Adrenal gland (tissue), 9 donors: ENCODE measurements at regions not wholly inside any gene's neighbourhood (a gene's known extent, or its start where the extent isn't known, plus 50 kb on each side); places are given as distances from the start of the nearest gene placed in this dataset.

Experiments used
- DNase-seq, 7 donors: peaks; one replicate each; pipeline ENCODE4 v3.0.0-alpha.2; 2019 to 2020
- H3K27ac ChIP-seq, 5 donors: fragments of 200-600 bp; sonication (generic) in 4 of 5; 1 replicate in 3 of 5; 2 replicates in 2 of 5; pipeline versions ENCODE4 v1.5.1 to v1.8.0; 2016 to 2020; ENCODE audit warnings: mild to moderate bottlenecking in 1 of 5
- H3K27me3 ChIP-seq: fragments of 200-600 bp; 2 replicates; pipeline ENCODE4 v1.8.0; 2021
- H3K36me3 ChIP-seq, 2 donors: fragments of 200-600 bp; replicated peaks in 1 of 2; 1 replicate in 1 of 2; 2 replicates in 1 of 2; pipeline versions ENCODE4 v1.5.1 to v1.8.0; 2018 to 2022
- H3K4me1 ChIP-seq, 2 donors: fragments of 200-600 bp; replicated peaks in 1 of 2; 1 replicate in 1 of 2; 2 replicates in 1 of 2; pipeline versions ENCODE4 v1.5.1 to v1.8.0; 2018 to 2021
- H3K4me3 ChIP-seq, 4 donors: fragments of 200-600 bp; sonication (generic) in 3 of 4; one replicate each; pipeline ENCODE4 v1.5.1; 2016 to 2018
- H3K9me3 ChIP-seq, 3 donors: fragments of 200-600 bp; sonication (generic) in 1 of 3; replicated peaks in 1 of 3; 1 replicate in 2 of 3; 2 replicates in 1 of 3; pipeline versions ENCODE4 v1.5.1 to v1.8.0; 2016 to 2021
- POLR2A ChIP-seq, 2 donors: fragments of 450-650 bp; IDR thresholded peaks; one replicate each; pipeline ENCODE4 v1.6.1; 2017; ENCODE audit warnings: antibody characterized with exemption in 2 of 2, mild to moderate bottlenecking in 2 of 2, moderate library complexity in 1 of 2
- WGBS, 4 donors: extraction: QIAGEN DNeasy Blood & Tissue Kit in 2 of 4; methylation state at CpG; one replicate each; pipeline versions ENCODE4 v1.1.5 to v1.1.7; 2013 to 2017; 5-methylcytosine and 5-hydroxymethylcytosine counted together
- intact Hi-C, 2 donors: fragments of 100-400 bp; cut with DNase I; formaldehyde crosslinking; loops; one replicate each; pipeline versions ENCODE4 v1.14.1 to v1.15.0; 2022 to 2023
- TF ChIP-seq, protein P1 (sequence below), 6 experiments: fragments of 450-650 bp in 4 of 6; fragments of 200-600 bp in 2 of 6; sonication (generic) in 1 of 6; IDR thresholded peaks; 1 replicate in 5 of 6; 2 replicates in 1 of 6; pipeline versions ENCODE4 v1.5.1 to v1.8.0; 2016 to 2021; ENCODE audit warnings: antibody characterized with exemption in 6 of 6, mild to moderate bottlenecking in 2 of 6, moderate library complexity in 1 of 6
- donor health status: healthy with polysubstance abuse.
- donor health status: Bipolar disorder and iron deficiency.
- donor health status: DM: yes; HTN: yes; CAD: no.
- donor health status: DM: no; HTN: no; CAD: no.
- donor health status: DM: no; HTN: no; CAD: no.

DNA sequence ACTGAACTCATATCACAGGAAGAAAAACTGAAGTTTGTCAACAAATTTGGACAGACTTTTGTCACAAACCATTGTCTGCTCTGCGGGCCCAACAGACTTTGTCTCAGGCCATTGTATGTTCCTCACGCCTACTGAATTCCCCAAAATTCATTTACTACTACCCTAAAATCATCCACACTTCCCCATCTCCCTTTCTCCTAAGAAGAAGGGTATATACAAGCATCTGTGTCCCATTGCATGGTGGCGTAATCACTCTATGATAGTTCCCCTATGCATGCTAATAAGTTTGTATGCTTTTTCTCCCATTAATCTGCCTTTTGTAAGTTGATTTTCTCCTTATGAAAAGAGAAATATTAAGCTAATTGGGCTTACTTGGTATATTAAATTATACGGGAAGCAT lies 54.9 kb upstream of the ATF3 start:
- WGBS, 4 donors = 74 to 90% (median 81%) methylated on average over 4 of the region's 4 CpGs
- intact Hi-C loops = loop anchor here in 1 of 2 donors (5.0 kb wide), 1 partner anchor 76 kb away; no protein-coding TSS in a partner anchor
- no peaks in the 10 kb centered on the region for H3K36me3 ChIP-seq
- H3K27me3 ChIP-seq = no peaks in the 10 kb centered on the region
- no peak for DNase-seq
- TF ChIP-seq, protein P1, sequence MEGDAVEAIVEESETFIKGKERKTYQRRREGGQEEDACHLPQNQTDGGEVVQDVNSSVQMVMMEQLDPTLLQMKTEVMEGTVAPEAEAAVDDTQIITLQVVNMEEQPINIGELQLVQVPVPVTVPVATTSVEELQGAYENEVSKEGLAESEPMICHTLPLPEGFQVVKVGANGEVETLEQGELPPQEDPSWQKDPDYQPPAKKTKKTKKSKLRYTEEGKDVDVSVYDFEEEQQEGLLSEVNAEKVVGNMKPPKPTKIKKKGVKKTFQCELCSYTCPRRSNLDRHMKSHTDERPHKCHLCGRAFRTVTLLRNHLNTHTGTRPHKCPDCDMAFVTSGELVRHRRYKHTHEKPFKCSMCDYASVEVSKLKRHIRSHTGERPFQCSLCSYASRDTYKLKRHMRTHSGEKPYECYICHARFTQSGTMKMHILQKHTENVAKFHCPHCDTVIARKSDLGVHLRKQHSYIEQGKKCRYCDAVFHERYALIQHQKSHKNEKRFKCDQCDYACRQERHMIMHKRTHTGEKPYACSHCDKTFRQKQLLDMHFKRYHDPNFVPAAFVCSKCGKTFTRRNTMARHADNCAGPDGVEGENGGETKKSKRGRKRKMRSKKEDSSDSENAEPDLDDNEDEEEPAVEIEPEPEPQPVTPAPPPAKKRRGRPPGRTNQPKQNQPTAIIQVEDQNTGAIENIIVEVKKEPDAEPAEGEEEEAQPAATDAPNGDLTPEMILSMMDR (IDR thresholded peaks at IDR 0.05) = no peak
- TF ChIP-seq POLR2A (IDR thresholded peaks at IDR 0.05) = no peak
- no peaks in the 10 kb centered on the region for H3K9me3 ChIP-seq
- H3K27ac ChIP-seq = no peak overlapping the region
- peaks cover 0 to 10% of the 10 kb centered on the region in 2 donors for H3K4me1 ChIP-seq
- no peak overlapping the region for H3K4me3 ChIP-seq

DNA sequence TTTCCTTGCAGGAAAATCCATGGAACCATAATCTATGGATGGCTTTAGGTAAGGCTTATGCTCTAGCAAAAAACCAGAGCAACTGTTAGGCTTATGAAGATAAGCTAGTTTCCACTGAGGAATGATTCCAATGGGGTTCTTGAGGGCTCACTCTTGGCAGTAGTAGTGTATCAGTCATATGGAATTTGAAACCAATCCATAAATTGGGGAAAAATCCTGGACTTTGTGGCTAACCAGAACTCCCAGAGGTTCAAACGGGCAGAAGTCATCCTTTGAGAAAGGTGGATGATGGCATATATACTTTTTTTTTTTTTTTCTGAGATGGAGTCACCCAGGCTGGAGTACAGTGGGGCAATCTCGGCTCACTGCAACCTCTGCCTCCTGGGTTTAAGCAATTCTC lies 54.2 kb upstream of the ATF3 start:
- H3K9me3 ChIP-seq = no peaks in the 10 kb centered on the region
- H3K4me3 ChIP-seq = no peak overlapping the region
- H3K27ac ChIP-seq = no peak overlapping the region
- intact Hi-C loops = loop anchor here in 1 of 2 donors (5.0 kb wide), 1 partner anchor 77 kb away; no protein-coding TSS in a partner anchor
- no peaks in the 10 kb centered on the region for H3K27me3 ChIP-seq
- peaks cover 0 to 10% of the 10 kb centered on the region in 2 donors for H3K4me1 ChIP-seq
- DNase-seq = no peak
- H3K36me3 ChIP-seq = no peaks in the 10 kb centered on the region
- WGBS, 4 donors = 86 to 90% (median 88%) methylated on average over 2 of the region's 2 CpGs
- TF ChIP-seq POLR2A (IDR thresholded peaks at IDR 0.05) = no peak
- TF ChIP-seq, protein P1 (IDR thresholded peaks at IDR 0.05) = no peak

DNA sequence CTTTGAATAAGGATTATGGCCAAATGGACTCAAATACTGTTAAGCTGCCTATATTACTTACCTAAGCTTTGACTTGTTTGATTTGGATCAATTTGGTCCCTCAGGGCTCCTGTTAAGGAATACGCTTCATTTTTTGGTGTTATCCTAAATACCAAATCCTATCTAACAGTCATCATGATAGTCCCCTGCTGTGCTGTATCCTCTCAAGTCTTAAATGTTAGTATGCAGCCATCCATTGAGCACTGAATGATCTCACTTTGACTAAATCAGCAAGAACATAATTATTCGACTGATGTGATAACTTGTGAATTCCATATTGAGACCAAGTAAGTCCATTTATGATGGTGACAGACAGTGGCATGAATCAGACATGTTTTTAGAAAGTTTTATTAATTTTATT lies 53.1 kb upstream of the ATF3 start:
- Histone ChIP-seq H3K9me3 (no peaks in the 10 kb centered on the region), H3K4me1 (peaks cover 0 to 10% of the 10 kb centered on the region in 2 donors), H3K4me3 (no peak overlapping the region), H3K27ac (no peak overlapping the region), H3K27me3 (no peaks in the 10 kb centered on the region), H3K36me3 (no peaks in the 10 kb centered on the region)
- WGBS, 4 donors = 83 to 89% (median 88%) methylated on average over 2 of the region's 2 CpGs
- no peak for TF ChIP-seq POLR2A (IDR thresholded peaks at IDR 0.05)
- TF ChIP-seq, protein P1 (IDR thresholded peaks at IDR 0.05) = no peak
- no peak for DNase-seq
- intact Hi-C loops = no loop called here

DNA sequence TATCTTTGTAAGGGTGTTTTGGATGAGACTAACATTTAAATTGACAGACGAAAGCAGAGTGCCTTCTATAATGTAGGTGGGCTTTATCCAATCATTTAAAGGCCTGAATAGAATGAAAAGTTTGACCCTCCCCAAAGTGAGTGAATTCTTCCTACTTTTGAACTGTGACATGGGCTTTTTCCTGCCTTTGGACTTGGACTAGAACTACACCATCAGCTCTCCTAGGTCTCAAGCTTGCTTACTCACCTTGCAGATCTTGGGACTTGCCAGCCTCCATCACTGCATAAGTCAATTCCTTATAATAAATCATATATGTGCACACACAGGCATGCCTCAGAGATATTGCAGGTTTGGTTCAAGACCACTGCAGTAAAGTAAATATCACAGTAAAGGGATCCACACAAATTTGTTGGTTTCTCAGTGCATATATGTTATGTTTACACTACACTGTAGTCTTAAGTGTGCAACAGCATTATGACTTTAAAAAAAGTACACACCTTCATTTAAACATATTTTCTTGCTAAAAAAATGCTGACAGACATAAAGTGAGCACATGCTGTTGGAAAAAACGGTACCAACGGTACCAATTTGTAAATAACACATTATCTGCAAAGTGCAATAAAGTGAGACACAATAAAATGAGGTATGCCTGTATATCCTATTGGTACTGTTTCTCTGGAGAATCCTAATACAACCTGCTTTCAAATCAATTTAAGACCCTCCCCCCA lies 51.6 kb upstream of the ATF3 start:
- 82 to 91% (median 90%) methylated on average over 3 of the region's 3 CpGs for WGBS, 4 donors
- Histone ChIP-seq H3K36me3 (no peaks in the 10 kb centered on the region), H3K27me3 (no peaks in the 10 kb centered on the region), H3K9me3 (no peaks in the 10 kb centered on the region), H3K4me3 (no peak overlapping the region), H3K4me1 (peaks cover 0 to 10% of the 10 kb centered on the region in 2 donors), H3K27ac (peak overlapping the region in 1 of 5 donors; percentile 94)
- TF ChIP-seq, protein P1 (IDR thresholded peaks at IDR 0.05) = no peak
- TF ChIP-seq POLR2A (IDR thresholded peaks at IDR 0.05) = no peak
- DNase-seq = no peak
- intact Hi-C loops = no loop called here
